ENCODE measurements at regions not wholly inside any gene's neighbourhood (a gene's known extent, or its start where the extent isn't known, plus 50 kb on each side); places are given as distances from the start of the nearest gene placed in this dataset.

DNA sequence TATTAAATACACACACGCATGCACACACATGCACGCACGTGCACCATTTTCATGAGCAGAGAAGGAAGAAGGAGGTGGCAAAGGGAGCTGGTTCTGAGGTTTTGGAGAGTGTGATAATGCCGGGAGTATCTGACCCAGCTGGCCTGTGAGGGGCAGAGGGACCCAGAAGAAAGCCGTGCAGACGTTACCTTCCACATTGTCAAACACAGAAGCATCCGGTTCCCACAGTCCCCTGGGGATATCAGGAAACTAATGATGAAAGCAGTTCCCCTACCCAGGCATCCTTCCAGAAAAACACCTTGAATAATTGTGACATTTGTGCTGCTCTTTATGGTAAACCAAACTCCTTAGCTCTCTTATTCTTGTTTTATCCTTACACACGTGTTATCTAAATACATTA is 85.7 kb upstream of the FAM180A start:
- no TSS peak for BruUV-seq (replicated peaks)
- Histone ChIP-seq H3K27ac (ENCODE audit: low read depth, low read length, poor library complexity, severe bottlenecking) (no peak overlapping the region), H3K9me2 (ENCODE audit: insufficient read depth, low read length) (no peaks in the 10 kb centered on the region), H3K4me3 (ENCODE audit: low read depth, low read length, poor library complexity, severe bottlenecking) (no peak overlapping the region), H3K79me2 (ENCODE audit: insufficient read depth, low read depth, low read length) (no peaks in the 10 kb centered on the region), H3K36me3 (ENCODE audit: insufficient read depth, low read length) (no peaks in the 10 kb centered on the region), H3K4me1 (ENCODE audit: insufficient read depth, low read length, poor library complexity, severe bottlenecking) (no peaks in the 10 kb centered on the region), H4K20me1 (ENCODE audit: insufficient read depth, low read length) (no peaks in the 10 kb centered on the region), H2AFZ (ENCODE audit: low read length) (no peak overlapping the region), H3K4me2 (ENCODE audit: low read length) (no peak overlapping the region), H3K9me3 (ENCODE audit: low read length) (no peaks in the 10 kb centered on the region)
- no peak for TF ChIP-seq EZH2phosphoT487 (IDR thresholded peaks at IDR 0.05; ENCODE audit: borderline replicate concordance, low read depth, low read length)
- TF ChIP-seq, protein P1, sequence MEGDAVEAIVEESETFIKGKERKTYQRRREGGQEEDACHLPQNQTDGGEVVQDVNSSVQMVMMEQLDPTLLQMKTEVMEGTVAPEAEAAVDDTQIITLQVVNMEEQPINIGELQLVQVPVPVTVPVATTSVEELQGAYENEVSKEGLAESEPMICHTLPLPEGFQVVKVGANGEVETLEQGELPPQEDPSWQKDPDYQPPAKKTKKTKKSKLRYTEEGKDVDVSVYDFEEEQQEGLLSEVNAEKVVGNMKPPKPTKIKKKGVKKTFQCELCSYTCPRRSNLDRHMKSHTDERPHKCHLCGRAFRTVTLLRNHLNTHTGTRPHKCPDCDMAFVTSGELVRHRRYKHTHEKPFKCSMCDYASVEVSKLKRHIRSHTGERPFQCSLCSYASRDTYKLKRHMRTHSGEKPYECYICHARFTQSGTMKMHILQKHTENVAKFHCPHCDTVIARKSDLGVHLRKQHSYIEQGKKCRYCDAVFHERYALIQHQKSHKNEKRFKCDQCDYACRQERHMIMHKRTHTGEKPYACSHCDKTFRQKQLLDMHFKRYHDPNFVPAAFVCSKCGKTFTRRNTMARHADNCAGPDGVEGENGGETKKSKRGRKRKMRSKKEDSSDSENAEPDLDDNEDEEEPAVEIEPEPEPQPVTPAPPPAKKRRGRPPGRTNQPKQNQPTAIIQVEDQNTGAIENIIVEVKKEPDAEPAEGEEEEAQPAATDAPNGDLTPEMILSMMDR (conservative IDR thresholded peaks at IDR 0.05; ENCODE audit: low read length) = no peak
- CTCF ChIA-PET (ENCODE audit: unreplicated experiment) = no interaction called here
- POLR2A ChIA-PET = interaction anchor here (0.6 to 0.7 kb wide), 2 partner anchors 10 to 1326 kb away, joined by 3 read pairs; no protein-coding TSS in a partner anchor
- no peak for DNase-seq (ENCODE audit: low spot score)
- intact Hi-C loops (cut with micrococcal nuclease; ENCODE audit: unreplicated experiment) = loop anchor here (5.0 kb wide), 1 partner anchor 812 kb away; no protein-coding TSS in a partner anchor

DNA sequence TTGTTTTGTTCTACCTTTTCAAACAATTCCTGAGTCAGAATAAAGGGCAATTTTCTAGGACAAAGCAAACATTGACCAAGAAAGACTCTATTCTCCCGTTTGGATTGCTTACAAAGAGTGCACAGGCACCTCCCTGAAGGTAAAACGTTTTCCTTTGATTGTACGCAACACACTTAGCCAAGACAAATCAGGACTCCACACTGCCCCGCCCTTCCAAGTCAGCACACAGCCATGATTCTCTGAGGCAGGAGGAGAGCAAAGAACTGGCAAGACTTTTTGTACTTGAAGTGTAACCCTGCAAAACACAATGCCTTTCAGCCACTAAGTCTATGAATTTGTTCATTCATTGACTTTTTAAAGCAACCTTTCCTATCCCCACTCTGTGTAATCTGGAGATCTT is 85.0 kb upstream of the FAM180A start:
- DNase-seq (ENCODE audit: low spot score) = no peak
- POLR2A ChIA-PET = interaction anchor here (0.6 to 0.7 kb wide), 2 partner anchors 11 to 1327 kb away, joined by 3 read pairs; no protein-coding TSS in a partner anchor
- no TSS peak for BruUV-seq (replicated peaks)
- Histone ChIP-seq H3K36me3 (ENCODE audit: insufficient read depth, low read length) (no peaks in the 10 kb centered on the region), H3K9me3 (ENCODE audit: low read length) (no peaks in the 10 kb centered on the region), H2AFZ (ENCODE audit: low read length) (no peak overlapping the region), H3K4me3 (ENCODE audit: low read depth, low read length, poor library complexity, severe bottlenecking) (no peak overlapping the region), H3K27ac (ENCODE audit: low read depth, low read length, poor library complexity, severe bottlenecking) (no peak overlapping the region), H4K20me1 (ENCODE audit: insufficient read depth, low read length) (no peaks in the 10 kb centered on the region), H3K9me2 (ENCODE audit: insufficient read depth, low read length) (no peaks in the 10 kb centered on the region), H3K4me1 (ENCODE audit: insufficient read depth, low read length, poor library complexity, severe bottlenecking) (no peaks in the 10 kb centered on the region), H3K79me2 (ENCODE audit: insufficient read depth, low read depth, low read length) (no peaks in the 10 kb centered on the region), H3K4me2 (ENCODE audit: low read length) (no peak overlapping the region)
- intact Hi-C loops (cut with micrococcal nuclease; ENCODE audit: unreplicated experiment) = loop anchor here (5.0 kb wide), 1 partner anchor 811 kb away; no protein-coding TSS in a partner anchor
- CTCF ChIA-PET (ENCODE audit: unreplicated experiment) = no interaction called here
- no peak for TF ChIP-seq EZH2phosphoT487 (IDR thresholded peaks at IDR 0.05; ENCODE audit: borderline replicate concordance, low read depth, low read length)
- TF ChIP-seq, protein P1 (conservative IDR thresholded peaks at IDR 0.05; ENCODE audit: low read length) = no peak

DNA sequence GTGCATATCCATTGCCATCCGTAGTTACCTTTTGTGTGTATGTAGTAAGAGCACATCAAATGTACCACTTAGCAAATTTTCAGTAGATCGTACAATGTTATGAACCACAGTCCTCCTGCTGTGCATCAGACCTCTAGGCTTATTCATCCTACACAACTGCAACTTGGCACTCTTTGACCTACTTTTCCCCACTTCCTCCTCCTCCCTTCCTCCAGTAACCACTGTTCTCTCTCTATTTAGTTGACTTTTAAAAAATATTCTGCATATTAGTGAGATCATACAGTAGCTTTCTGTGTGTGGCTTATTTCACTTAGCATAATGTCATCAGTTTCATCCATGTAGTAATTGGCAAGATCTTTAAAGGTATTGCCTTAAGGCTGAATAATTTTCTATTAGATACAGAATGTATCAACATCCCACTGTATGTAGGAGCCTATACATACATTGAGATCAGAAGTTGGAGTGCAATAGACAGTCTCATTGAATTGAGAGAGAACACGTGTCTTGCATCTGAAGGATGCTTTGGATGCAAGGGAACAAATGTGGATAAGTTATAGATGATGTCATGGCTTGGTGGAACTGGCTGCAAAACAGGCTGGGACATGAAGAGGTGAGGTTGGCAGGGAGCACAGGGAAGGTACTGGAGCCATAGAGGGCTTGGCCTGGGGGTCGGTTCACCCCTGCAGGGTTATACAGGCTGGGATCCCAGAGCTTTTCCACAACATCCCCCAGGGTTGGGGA is 83.0 kb upstream of the FAM180A start:
- intact Hi-C loops (cut with micrococcal nuclease; ENCODE audit: unreplicated experiment) = loop anchor here (5.0 kb wide), 1 partner anchor 809 kb away; no protein-coding TSS in a partner anchor
- Histone ChIP-seq H3K4me2 (ENCODE audit: low read length) (no peak overlapping the region), H3K9me3 (ENCODE audit: low read length) (no peaks in the 10 kb centered on the region), H4K20me1 (ENCODE audit: insufficient read depth, low read length) (no peaks in the 10 kb centered on the region), H3K9me2 (ENCODE audit: insufficient read depth, low read length) (no peaks in the 10 kb centered on the region), H3K79me2 (ENCODE audit: insufficient read depth, low read depth, low read length) (no peaks in the 10 kb centered on the region), H3K4me3 (ENCODE audit: low read depth, low read length, poor library complexity, severe bottlenecking) (no peak overlapping the region), H3K36me3 (ENCODE audit: insufficient read depth, low read length) (no peaks in the 10 kb centered on the region), H2AFZ (ENCODE audit: low read length) (no peak overlapping the region), H3K27ac (ENCODE audit: low read depth, low read length, poor library complexity, severe bottlenecking) (no peak overlapping the region), H3K4me1 (ENCODE audit: insufficient read depth, low read length, poor library complexity, severe bottlenecking) (no peaks in the 10 kb centered on the region)
- no TSS peak for BruUV-seq (replicated peaks)
- CTCF ChIA-PET (ENCODE audit: unreplicated experiment) = no interaction called here
- POLR2A ChIA-PET = interaction anchor here (0.5 to 0.8 kb wide), 3 partner anchors 11 to 98 kb away, joined by 3 to 4 read pairs (median 3); no protein-coding TSS in a partner anchor
- no peak for TF ChIP-seq EZH2phosphoT487 (IDR thresholded peaks at IDR 0.05; ENCODE audit: borderline replicate concordance, low read depth, low read length)
- TF ChIP-seq, protein P1 (conservative IDR thresholded peaks at IDR 0.05; ENCODE audit: low read length) = no peak
- DNase-seq (ENCODE audit: low spot score) = no peak

Data from OCI-LY7 (cell line).